Activated T-helper 1 cell treated with anti-CD3 and anti-CD28 coated beads, Interleukin-12 subunit alpha, Interleukin-12 subunit beta, Interleukin-2, Interleukin-4 antibody, amounts not matched to agents 30 ng/mL and 10 ng/mL and 1 ng/mL, durations not matched to agents 14 hours and 24 hours and 36 hours (primary cell): ENCODE measurements at regions not wholly inside any gene's neighbourhood (a gene's known extent, or its start where the extent isn't known, plus 50 kb on each side); places are given as distances from the start of the nearest gene placed in this dataset.

ENCODE experiments used
- DNase-seq: peaks from one replicate; pipeline ENCODE4 v3.0.0; 2021; ENCODE audit warnings: low spot score
- H3K27ac Mint-ChIP-seq: one replicate; pipeline ENCODE4 v1.8.0; 2021; ENCODE audit warnings: mild to moderate bottlenecking, mixed read lengths
- H3K27me3 Mint-ChIP-seq: one replicate; pipeline ENCODE4 v1.8.0; 2022; ENCODE audit warnings: mild to moderate bottlenecking, moderate library complexity, mixed read lengths; ENCODE audit not compliant: insufficient read depth
- H3K36me3 Mint-ChIP-seq: one replicate; pipeline ENCODE4 v1.8.0; 2021; ENCODE audit warnings: low read depth, mixed read lengths
- H3K4me1 Mint-ChIP-seq: one replicate; pipeline ENCODE4 v1.8.0; 2021; ENCODE audit warnings: low read depth, mixed read lengths
- H3K4me3 Mint-ChIP-seq: one replicate; pipeline ENCODE4 v1.8.0; 2021; ENCODE audit warnings: mild to moderate bottlenecking, moderate library complexity, mixed read lengths
- H3K9me3 Mint-ChIP-seq: one replicate; pipeline ENCODE4 v1.8.0; 2021; ENCODE audit warnings: mixed read lengths
- intact Hi-C: fragments of 100-400 bp; cut with micrococcal nuclease; formaldehyde crosslinking; loops from one replicate; pipeline ENCODE4 v1.15.1; 2024

DNA sequence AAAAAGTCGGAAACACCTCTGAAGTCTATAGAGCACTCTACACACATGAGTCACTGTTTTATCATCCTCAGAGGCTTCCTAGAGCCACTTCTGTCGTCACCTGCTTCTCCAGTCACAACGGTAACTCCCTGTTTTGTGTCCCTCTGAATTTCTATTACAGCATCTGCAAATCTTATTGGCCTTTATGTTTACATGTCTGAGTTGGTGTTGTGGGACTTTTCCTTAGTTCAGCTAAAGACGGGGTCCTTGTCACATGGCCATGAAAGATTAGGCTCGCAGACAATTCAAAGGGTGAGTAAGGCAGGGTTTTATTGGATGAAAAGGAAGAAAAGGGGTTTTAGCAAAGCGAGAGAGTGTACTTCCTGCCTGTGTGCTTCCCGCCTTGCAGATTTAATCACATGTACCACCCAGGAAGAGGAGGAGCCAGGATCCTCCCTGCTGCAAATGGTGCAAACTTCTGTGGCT is 185.6 kb downstream of the LPIN1 start:
- intact Hi-C loops = no loop called here
- H3K4me1 Mint-ChIP-seq = no peaks in the 10 kb centered on the region
- H3K27me3 Mint-ChIP-seq = peaks cover 4% of the 10 kb centered on the region
- H3K36me3 Mint-ChIP-seq = no peaks in the 10 kb centered on the region
- no peak overlapping the region for H3K4me3 Mint-ChIP-seq
- no peak for DNase-seq
- H3K9me3 Mint-ChIP-seq = no peaks in the 10 kb centered on the region
- H3K27ac Mint-ChIP-seq = no peak overlapping the region

DNA sequence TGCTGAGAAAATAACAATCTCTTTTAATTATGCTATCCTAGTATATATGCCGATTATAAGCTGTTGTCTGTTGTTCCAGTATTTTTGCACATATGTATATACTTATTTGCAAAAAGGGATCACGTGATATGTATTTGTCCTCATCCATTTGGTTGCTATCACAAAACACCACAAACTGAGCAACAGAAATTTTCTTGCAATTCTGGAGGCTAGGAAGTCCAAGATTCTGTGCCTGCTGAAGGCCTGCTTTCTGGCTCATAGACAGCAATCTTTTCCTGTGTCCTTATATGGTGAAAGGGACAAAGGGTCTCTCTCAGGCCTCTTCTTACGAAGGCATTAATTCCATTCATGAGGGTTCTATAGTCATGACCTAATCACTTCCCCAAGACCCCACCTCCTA is 186.5 kb downstream of the LPIN1 start:
- H3K27me3 Mint-ChIP-seq = peaks cover 3% of the 10 kb centered on the region
- H3K27ac Mint-ChIP-seq = no peak overlapping the region
- H3K9me3 Mint-ChIP-seq = no peaks in the 10 kb centered on the region
- intact Hi-C loops = no loop called here
- H3K36me3 Mint-ChIP-seq = no peaks in the 10 kb centered on the region
- DNase-seq = no peak
- H3K4me3 Mint-ChIP-seq = no peak overlapping the region
- H3K4me1 Mint-ChIP-seq = no peaks in the 10 kb centered on the region

DNA sequence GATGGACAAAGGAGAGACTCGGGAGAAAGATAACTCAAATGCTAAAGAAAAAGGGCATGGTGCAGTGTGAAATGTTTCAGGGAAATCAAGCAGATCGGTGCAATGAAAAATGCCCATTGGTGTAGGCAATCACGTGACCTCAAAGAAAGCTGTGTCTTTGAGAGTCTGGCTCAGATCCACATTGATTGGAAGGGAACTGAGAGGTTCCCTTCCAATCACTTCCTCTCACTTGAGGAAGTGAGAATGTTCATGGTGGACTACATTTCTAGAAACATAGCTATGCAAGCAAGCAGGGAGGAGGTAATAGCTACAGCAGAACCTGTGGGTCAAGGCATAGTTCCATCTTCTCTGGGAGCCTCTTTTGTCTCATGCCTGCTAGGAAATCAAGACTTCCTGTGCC is 187.4 kb downstream of the LPIN1 start:
- Mint-ChIP-seq H3K9me3 (no peaks in the 10 kb centered on the region), H3K4me3 (no peak overlapping the region), H3K27ac (no peak overlapping the region), H3K36me3 (no peaks in the 10 kb centered on the region), H3K27me3 (no peaks in the 10 kb centered on the region), H3K4me1 (no peaks in the 10 kb centered on the region)
- intact Hi-C loops = no loop called here
- no peak for DNase-seq

DNA sequence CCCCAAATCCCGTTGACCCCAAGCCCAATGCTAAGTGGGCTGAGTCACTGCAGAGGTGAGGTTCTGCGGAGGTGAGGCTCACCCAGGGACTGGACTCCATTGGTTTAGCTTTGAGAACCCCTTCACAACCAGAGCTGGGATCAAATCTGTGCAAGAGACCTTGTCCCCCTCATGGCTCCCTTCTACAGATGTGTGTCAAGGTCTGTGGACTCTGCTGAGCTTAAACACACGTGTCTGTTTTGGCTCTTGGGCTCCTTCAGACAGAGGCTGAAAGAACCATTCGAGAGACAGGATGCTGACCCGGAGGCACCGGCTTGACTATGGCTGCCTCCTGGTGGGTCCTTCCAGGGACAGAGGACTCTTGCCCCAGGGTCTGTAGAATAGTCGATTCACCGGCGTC is 190.3 kb downstream of the LPIN1 start:
- no peak for DNase-seq
- Mint-ChIP-seq H3K27ac (no peak overlapping the region), H3K4me3 (no peak overlapping the region), H3K27me3 (no peaks in the 10 kb centered on the region), H3K4me1 (no peaks in the 10 kb centered on the region), H3K9me3 (no peaks in the 10 kb centered on the region), H3K36me3 (no peaks in the 10 kb centered on the region)
- intact Hi-C loops = no loop called here

DNA sequence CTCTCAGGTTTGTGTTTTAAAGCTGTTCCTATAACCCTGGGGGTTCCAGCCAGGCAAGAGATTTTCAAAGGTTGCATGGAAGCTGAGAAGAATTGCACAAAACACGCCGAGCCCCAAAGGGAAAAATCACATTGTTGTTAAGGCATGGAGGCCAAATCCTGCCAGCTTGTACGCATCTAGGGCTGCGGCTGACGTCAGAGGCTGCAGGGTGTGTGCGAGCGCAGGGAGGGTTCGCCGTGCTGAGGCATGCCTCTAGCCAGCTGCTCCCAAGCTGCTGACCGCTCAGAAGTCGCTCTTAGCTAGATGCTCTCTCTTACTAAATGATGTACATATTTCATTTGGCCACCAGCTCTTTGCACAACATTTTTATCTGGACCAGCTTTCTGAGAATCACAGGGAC is 191.8 kb downstream of the LPIN1 start:
- Mint-ChIP-seq H3K9me3 (no peaks in the 10 kb centered on the region), H3K4me1 (no peaks in the 10 kb centered on the region), H3K27me3 (no peaks in the 10 kb centered on the region), H3K27ac (no peak overlapping the region), H3K4me3 (no peak overlapping the region), H3K36me3 (no peaks in the 10 kb centered on the region)
- DNase-seq = no peak
- intact Hi-C loops = no loop called here

DNA sequence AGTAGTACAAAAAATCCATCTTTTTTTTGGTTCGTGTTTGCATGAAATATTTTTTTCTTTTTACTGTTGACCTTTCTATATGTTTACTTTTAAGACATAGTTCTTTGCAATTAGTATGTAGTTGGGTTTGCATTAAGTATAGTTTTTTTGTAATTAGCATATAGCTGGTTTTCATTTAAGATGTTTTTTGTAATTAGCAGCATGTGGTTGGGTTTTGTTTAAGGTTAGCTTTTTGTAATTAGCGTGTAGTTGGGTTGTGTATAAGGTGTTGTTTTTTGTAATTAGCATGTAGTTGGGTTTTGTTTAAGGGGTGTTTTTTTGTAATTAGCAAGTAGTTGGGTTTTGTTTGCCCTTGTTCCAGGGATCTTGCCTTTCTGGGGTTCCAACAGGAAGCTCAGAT is 193.1 kb downstream of the LPIN1 start:
- H3K4me3 Mint-ChIP-seq = no peak overlapping the region
- peaks cover under 1% of the 10 kb centered on the region for H3K4me1 Mint-ChIP-seq
- H3K36me3 Mint-ChIP-seq = no peaks in the 10 kb centered on the region
- intact Hi-C loops = no loop called here
- no peaks in the 10 kb centered on the region for H3K9me3 Mint-ChIP-seq
- H3K27me3 Mint-ChIP-seq = peaks cover 2% of the 10 kb centered on the region
- H3K27ac Mint-ChIP-seq = no peak overlapping the region
- DNase-seq = no peak

DNA sequence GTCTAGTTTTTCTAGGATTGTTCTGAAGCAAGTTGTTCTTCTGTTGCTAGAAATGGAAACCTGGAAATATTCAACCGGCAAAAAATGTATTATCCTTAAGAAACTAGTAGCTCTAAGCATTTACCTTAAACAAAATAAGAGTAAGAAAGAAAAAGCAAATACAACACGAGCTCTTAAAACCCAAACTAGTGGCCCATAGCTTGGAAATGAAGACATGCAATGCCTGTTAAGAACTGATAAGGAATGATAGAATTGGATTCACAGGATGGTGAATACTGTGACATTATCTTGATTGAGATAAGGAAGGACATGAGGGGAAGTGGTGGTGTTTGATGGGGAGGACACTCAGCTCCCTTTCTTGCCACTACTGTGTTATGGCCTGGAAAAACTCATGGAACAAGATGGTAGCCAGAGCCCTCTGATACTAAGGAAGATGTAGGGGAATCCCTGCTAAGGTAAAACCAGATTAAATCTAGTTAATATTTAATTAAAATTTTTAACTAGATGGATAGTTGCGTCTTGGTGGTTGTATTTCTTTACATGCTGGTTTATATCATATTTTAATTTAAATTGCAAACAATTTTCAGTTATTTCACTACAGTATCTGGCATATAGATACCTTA is 193.8 kb downstream of the LPIN1 start:
- H3K27ac Mint-ChIP-seq = no peak overlapping the region
- H3K4me1 Mint-ChIP-seq = peaks cover 8% of the 10 kb centered on the region
- peaks cover 2% of the 10 kb centered on the region for H3K27me3 Mint-ChIP-seq
- no peaks in the 10 kb centered on the region for H3K9me3 Mint-ChIP-seq
- no peak for DNase-seq
- H3K4me3 Mint-ChIP-seq = no peak overlapping the region
- intact Hi-C loops = no loop called here
- no peaks in the 10 kb centered on the region for H3K36me3 Mint-ChIP-seq

DNA sequence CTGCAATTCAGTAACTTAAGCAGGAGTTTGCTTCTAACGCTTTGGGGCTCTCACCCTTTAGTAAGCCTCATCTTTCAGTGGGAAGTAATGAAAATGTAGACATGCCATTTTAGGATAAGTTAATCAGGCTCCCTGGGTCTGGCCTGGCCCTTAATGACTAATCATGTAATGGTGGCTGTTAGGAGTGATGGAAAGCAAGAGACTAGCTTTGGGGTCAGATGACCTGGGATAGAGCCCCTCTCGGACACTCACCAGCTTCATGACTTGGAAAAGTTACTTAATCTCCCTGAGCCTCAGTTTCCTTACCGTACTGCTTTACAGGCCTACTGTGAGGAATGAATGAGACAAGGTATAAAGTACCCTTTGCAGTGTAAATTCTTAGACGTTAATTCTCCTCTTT is 194.4 kb downstream of the LPIN1 start:
- intact Hi-C loops = no loop called here
- no peak overlapping the region for H3K27ac Mint-ChIP-seq
- no peaks in the 10 kb centered on the region for H3K36me3 Mint-ChIP-seq

DNA sequence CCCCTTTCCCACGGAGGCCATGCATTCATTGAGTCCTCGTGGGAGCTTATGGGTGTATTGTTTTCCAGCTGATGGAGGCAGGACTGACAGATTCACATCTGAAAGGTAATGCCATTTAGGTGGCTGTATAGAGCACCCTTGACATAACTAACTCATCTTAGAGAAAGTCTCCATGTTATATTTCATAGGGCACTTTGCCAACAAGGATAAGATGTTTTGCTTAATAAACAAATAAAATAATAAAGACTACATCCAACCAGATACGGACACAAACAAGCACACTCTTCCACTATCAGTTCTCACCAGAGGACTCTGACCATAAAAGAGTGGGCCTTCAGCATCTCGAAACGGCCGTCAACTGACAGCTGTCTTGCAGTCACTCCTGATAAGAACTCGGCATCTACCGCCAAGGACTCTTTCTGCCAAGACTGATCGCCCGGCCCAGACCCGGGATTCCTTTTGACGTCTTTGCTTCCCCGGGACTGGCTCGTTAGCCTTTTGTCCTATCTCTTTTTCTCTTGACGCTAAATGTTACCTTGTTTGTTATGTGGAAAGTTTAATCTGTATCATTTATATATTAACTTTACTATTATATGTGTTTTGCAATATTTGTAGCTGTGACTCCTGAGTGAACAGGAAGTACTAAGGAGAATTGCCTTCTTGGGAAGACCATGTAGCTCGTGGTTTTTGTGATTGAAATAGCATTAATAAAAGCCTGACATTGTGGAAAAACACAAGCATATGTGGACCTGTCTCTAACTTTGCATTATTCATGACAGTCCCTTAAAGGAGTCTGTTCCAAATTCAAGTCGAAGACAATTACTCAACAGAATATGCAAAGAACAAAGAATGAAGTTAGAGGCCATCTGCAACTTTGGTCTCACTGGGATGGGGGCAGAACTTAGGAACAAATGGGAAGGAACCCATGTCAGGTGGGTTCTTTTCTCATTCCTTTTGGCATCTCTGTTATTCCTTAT is 195.1 kb downstream of the LPIN1 start:
- Mint-ChIP-seq H3K27me3 (peaks cover 2% of the 10 kb centered on the region), H3K27ac (no peak overlapping the region), H3K36me3 (no peaks in the 10 kb centered on the region), H3K4me1 (peaks cover 16% of the 10 kb centered on the region), H3K9me3 (no peaks in the 10 kb centered on the region), H3K4me3 (no peak overlapping the region)
- no peak for DNase-seq
- intact Hi-C loops = no loop called here

More for the DNA sequence above, 194.4 kb downstream of the LPIN1 start:
- Mint-ChIP-seq H3K4me3 (no peak overlapping the region), H3K9me3 (no peaks in the 10 kb centered on the region), H3K27me3 (peaks cover 2% of the 10 kb centered on the region), H3K4me1 (peaks cover 14% of the 10 kb centered on the region)
- no peak for DNase-seq

DNA sequence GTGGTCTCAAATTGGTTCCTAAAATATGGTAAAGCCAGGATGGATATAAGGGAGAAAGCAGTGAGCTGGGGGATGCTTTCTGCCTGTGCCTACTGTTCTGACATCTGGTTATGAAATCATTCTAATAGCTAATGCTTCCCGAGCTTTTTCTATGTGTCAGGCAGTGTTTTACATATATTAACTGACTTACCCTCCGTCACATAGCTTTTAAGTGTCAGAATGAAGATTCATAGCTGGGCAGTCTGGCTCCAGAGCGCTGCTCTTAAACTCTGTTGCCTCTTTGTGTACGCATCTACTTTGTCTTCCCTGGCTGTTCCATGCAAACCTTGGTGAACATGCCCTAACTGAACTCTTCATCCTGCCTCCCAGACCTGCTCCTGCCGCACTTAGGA is 195.7 kb downstream of the LPIN1 start:
- Mint-ChIP-seq H3K27me3 (peaks cover 2% of the 10 kb centered on the region), H3K9me3 (peaks cover 2% of the 10 kb centered on the region), H3K27ac (no peak overlapping the region), H3K36me3 (no peaks in the 10 kb centered on the region), H3K4me1 (peaks cover 16% of the 10 kb centered on the region), H3K4me3 (no peak overlapping the region)
- no peak for DNase-seq
- intact Hi-C loops = no loop called here

DNA sequence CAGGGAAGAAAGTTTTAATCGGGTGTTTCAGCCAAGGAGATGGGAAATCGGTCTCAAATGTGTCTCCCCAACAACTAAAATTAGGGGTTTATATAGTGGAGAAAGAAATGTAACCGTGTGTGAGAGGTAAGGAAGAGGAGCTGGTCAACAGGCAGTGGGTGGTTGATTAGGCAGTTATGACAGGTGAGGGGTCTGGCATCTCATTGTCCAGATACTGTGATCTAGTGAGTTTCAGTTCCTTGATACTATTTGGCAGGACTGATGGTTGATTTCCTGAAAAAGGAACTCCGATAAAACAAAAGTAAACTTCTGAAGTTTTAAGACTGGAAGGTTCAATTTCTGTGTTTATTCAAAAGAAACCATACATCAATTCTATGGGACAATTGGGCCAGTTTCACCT is 197.9 kb downstream of the LPIN1 start:
- no peak overlapping the region for H3K4me3 Mint-ChIP-seq
- H3K27me3 Mint-ChIP-seq = peaks cover 2% of the 10 kb centered on the region
- H3K36me3 Mint-ChIP-seq = no peaks in the 10 kb centered on the region
- intact Hi-C loops = no loop called here
- H3K27ac Mint-ChIP-seq = no peak overlapping the region
- DNase-seq = no peak
- peaks cover 16% of the 10 kb centered on the region for H3K4me1 Mint-ChIP-seq
- peaks cover 3% of the 10 kb centered on the region for H3K9me3 Mint-ChIP-seq

DNA sequence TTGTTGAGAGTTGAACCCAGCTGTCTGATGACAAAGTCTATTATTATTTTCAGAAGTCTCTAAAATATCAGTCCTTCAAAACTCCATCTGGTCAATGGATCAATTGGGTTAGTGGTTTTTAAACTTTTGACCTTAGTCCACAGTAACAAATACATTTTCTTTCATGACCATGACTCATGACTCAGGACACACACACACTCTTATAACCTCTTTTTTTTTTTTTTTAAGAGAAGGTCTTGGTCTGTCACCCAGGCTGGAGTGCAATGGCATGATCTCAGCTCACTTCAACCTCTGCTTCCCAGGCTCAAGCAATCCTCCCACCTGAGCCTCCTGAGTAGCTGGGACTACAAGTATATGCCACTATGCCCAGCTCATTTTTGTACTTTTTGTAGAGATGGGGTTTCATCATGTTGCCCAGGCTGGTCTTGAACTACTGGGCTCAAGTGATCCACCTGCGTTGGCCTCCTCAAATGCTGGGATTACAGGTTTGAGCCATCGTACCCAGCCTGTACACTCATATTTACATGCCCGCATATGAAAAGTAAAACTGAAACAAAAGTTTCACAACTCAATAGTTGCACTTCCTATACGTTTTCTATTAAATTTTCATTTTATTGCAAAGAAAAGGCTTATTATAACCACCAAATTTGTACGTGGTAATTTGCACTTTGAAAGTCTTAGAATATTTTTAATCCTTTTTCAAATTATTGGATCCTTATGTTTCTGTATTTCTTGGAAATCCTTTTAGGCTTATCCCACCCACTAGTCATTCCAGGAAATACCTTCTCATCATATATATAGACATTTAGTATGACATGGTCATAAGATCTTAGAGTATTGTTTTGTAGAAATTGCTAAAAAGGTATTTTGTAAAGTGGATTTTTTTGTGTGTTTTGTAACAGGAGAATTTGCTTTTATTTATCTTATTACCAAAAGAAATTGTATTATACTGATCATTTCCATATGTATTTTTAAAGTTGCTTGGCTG is 199.0 kb downstream of the LPIN1 start:
- Mint-ChIP-seq H3K27ac (no peak overlapping the region), H3K4me1 (peaks cover 16% of the 10 kb centered on the region), H3K36me3 (no peaks in the 10 kb centered on the region), H3K27me3 (peaks cover 2% of the 10 kb centered on the region), H3K9me3 (peaks cover 3% of the 10 kb centered on the region), H3K4me3 (peak overlapping the region; percentile 24)
- DNase-seq = peak; percentile 1
- intact Hi-C loops = loop anchor here (5.0 kb wide), 2 partner anchors 62 to 118 kb away; no protein-coding TSS in a partner anchor
